GM21381 (cell line): ENCODE measurements at regions not wholly inside any gene's neighbourhood (a gene's known extent, or its start where the extent isn't known, plus 50 kb on each side); places are given as distances from the start of the nearest gene placed in this dataset.

Source experiments
- ATAC-seq: cut with Tn5 transposase; IDR thresholded peaks from one replicate; pipeline ENCODE4 v1.9.1; 2021; ENCODE audit warnings: mild to moderate bottlenecking, moderate library complexity; ENCODE audit not compliant: unreplicated experiment

DNA sequence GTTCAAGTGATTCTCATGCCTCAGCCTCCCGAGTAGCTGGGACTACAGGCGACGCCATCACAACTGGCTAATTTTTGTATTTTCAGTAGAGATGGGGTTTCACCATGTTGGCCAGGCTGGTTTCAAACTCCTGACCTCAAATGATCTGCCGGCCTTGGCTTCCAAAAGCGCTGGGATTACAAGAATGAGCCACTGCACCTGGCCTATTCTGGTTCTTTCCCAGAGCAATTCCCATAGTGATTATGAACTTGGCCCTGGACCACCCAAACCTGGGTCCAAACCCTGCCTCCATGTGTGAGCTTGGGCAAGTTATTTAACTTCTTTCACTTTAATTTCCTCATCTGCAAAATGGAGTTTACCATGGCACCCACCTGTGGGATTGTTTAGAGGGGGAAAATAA is 61.5 kb upstream of the HEPHL1 start:
- ATAC-seq = no peak

DNA sequence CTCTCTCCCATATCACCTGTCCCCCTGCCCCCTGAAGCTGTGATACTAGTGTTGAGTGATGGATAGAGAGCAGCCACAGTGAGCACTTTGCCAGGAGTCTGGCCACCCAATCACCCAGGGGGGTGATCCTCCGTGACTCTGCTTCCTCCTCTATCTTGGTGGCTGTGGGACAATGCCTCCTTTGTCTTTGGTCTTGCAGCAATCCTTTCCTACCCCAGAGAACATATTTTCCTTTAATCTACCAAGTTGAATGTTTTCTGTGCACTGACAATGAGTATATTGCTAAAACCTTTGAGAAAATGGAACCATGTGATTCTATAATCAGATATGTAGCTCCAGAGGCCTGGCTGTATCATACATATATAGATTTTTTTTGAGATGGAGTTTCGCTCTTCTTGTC is 58.1 kb upstream of the HEPHL1 start:
- ATAC-seq = no peak

GRCh38 chr11:93967258-93967657 is 53.9 kb upstream of the HEPHL1 start:
- ATAC-seq = no peak

DNA sequence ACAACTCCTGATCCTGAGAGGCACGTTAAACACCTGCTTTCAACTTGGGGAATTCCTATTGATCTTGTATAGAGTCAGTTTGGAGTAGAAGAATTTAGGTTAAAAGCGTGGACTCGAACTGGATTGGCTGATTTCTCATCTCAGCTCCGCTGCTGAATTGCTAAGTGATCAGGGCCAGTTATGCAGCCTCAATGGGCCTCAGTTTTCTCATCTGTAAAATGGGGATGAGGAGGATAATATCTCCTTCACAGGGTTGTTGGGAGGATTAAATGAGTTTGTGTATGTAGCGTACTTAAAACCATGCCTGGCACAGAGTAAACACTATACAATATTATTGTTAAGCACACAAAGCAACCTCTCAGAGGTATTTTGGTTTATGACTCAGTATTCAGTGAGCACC is 53.2 kb upstream of the HEPHL1 start:
- no peak for ATAC-seq

DNA sequence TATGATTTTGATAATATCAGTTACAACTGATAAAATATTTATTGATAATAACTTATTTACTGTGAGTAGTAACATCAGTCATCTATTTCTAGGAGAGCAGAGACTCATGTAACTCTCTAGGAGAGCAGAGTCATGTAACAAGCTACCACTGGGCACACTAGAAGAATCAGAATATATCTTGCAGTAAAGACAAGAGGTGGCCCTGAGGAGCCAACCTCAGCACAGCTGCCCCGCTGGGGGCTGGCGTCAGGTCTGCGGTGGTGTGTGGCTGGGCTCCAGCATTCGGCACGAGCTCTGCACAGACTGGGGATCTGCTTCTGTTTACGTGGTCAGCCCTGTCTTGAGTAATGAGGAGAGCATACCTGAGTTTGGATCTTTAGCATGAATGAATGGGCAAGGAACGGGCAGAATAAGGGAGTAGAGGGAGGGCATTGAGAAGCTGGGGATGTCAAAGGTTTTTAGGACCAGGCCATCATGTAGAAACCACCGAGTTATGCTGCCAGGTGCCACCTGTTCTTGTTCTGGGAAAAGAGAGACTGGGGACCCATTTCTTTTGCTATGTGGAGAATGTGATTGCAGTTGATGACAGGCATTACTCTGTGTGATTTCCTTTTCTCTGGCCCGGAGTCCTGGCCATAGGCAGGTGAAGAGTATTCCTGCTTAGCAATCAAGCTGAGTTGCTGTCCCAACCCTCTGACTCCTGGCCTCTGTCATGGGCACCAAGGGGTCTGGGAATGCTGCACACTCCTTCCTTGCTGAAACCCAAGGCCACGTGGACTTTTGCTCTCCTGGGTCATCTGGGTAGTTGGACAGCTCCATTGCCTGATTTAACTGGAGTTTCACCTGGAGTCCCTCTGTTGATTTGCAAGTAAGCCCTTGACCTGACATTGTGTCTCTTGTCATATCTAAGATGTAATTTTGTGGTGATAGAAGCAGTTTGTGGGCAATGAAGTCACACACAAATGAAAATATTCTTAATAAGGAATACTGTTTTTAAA is 50.9 kb upstream of the HEPHL1 start:
- ATAC-seq = no peak
